Tibial artery (tissue), 4 donors: ENCODE measurements at regions not wholly inside any gene's neighbourhood (a gene's known extent, or its start where the extent isn't known, plus 50 kb on each side); places are given as distances from the start of the nearest gene placed in this dataset.
A peak's percentile ranks its signal among the peaks of the same experiment; 100 is the strongest.

Experiments
- DNase-seq, 2 donors: peaks; one replicate each; pipeline ENCODE4 v3.0.0-alpha.2; 2019
- H3K27ac ChIP-seq, 2 donors: fragments of 200-600 bp; sonication (generic) in 1 of 2; 1 replicate in 1 of 2; 2 replicates in 1 of 2; pipeline ENCODE4 v1.5.1; 2018 to 2019; ENCODE audit warnings: mild to moderate bottlenecking in 1 of 2
- H3K27me3 ChIP-seq, 2 donors: fragments of 200-600 bp; sonication (generic) in 1 of 2; one replicate each; pipeline versions ENCODE4 v1.5.1 to v1.6.0; 2016 to 2019
- H3K36me3 ChIP-seq, 3 donors: fragments of 200-600 bp; sonication (generic) in 2 of 3; one replicate each; pipeline ENCODE4 v1.5.1; 2016 to 2019; ENCODE audit warnings: mild to moderate bottlenecking in 2 of 3
- H3K4me1 ChIP-seq, 4 donors: fragments of 200-600 bp; sonication (generic) in 2 of 4; 1 replicate in 3 of 4; 2 replicates in 1 of 4; pipeline ENCODE4 v1.5.1; 2016 to 2019
- H3K4me3 ChIP-seq, 2 donors: fragments of 200-600 bp; sonication (generic) in 1 of 2; 1 replicate in 1 of 2; 2 replicates in 1 of 2; pipeline ENCODE4 v1.5.1; 2018 to 2019; ENCODE audit warnings: mild to moderate bottlenecking in 2 of 2
- H3K9me3 ChIP-seq, 3 donors: fragments of 200-600 bp; sonication (generic) in 1 of 3; one replicate each; pipeline ENCODE4 v1.5.1; 2016 to 2019
- intact Hi-C: fragments of 100-400 bp; cut with DNase I; formaldehyde crosslinking; loops from one replicate; pipeline ENCODE4 v1.15.0; 2023; ENCODE audit warnings: low total_unique reads
- TF ChIP-seq, protein P1 (sequence below), 2 experiments: fragments of 200-600 bp in 1 of 2; fragments of 450-650 bp in 1 of 2; IDR thresholded peaks; one replicate each; pipeline ENCODE4 v1.5.1; 2017 to 2019; ENCODE audit warnings: antibody characterized with exemption in 2 of 2, mild to moderate bottlenecking in 1 of 2, moderate library complexity in 1 of 2

DNA sequence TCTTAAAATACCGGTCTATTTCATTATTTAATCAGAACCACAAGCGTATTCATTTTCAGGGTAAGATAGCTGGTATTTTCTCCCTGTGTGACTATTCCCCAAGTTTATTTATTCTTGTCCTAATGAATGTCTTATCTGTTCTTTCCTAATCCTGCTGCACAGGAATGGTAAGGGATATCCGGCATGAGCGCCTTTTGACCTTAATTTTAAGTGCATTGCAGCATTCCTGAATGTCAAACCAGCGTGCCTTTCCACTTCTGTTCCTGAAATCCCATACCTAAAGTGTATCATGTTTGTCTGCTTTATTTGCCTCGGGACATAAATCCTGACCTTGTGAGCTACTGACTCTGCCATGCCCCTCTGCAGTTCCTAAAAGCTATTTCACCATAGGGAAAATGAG, 1713.2 kb upstream of the FLRT2 start:
- Histone ChIP-seq H3K36me3 (no peaks in the 10 kb centered on the region), H3K4me3 (no peak overlapping the region), H3K4me1 (no peaks in the 10 kb centered on the region), H3K27me3 (no peaks in the 10 kb centered on the region), H3K9me3 (no peaks in the 10 kb centered on the region), H3K27ac (no peak overlapping the region)
- intact Hi-C loops = no loop called here
- no peak for DNase-seq
- TF ChIP-seq, protein P1, sequence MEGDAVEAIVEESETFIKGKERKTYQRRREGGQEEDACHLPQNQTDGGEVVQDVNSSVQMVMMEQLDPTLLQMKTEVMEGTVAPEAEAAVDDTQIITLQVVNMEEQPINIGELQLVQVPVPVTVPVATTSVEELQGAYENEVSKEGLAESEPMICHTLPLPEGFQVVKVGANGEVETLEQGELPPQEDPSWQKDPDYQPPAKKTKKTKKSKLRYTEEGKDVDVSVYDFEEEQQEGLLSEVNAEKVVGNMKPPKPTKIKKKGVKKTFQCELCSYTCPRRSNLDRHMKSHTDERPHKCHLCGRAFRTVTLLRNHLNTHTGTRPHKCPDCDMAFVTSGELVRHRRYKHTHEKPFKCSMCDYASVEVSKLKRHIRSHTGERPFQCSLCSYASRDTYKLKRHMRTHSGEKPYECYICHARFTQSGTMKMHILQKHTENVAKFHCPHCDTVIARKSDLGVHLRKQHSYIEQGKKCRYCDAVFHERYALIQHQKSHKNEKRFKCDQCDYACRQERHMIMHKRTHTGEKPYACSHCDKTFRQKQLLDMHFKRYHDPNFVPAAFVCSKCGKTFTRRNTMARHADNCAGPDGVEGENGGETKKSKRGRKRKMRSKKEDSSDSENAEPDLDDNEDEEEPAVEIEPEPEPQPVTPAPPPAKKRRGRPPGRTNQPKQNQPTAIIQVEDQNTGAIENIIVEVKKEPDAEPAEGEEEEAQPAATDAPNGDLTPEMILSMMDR (IDR thresholded peaks at IDR 0.05) = no peak

DNA sequence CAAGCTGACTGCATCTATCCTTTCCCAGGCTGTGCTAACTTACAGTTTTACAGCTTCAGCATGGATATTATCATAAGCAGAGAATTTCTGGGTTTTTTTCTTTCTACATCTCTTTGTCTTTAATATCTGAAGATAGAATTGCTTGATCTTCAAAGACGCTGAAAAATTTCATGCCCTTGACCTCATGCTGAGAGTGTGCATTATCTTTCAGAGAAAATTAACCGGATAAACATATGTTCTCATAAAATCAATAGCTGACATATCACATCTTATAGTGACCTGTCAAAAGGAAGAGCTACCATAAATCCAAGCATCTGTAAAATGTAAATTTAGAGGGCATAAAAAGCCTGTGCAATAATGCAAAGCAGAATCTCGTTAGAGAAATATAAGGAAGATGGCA, 1704.1 kb upstream of the FLRT2 start:
- Histone ChIP-seq H3K4me3 (no peak overlapping the region), H3K27ac (no peak overlapping the region), H3K36me3 (no peaks in the 10 kb centered on the region), H3K9me3 (no peaks in the 10 kb centered on the region), H3K27me3 (no peaks in the 10 kb centered on the region), H3K4me1 (peaks cover 0 to 6% (median 0%) of the 10 kb centered on the region in 4 donors)
- intact Hi-C loops = no loop called here
- no peak for DNase-seq
- TF ChIP-seq, protein P1 (IDR thresholded peaks at IDR 0.05) = no peak

DNA sequence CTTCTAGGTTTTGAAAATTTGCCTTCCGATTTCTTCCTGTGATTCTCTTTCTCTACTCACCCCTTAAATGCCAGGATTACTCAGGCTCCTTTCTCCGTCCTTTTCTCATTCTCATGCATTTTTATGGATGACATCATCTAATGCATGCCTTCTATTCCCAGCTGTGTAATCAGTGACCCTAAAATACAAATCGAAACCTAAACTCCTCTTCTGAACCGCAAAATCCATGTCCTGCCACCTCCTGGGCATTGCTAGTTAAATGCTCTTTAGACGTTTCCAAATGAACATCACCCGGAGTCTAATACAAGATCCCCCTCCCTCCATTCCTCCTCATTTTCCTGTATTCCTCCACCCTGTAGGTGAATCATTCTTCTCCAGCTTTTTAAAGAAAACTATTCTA, 1703.1 kb upstream of the FLRT2 start:
- Histone ChIP-seq H3K27ac (no peak overlapping the region), H3K36me3 (no peaks in the 10 kb centered on the region), H3K4me3 (peak overlapping the region; percentile 18 to 30), H3K27me3 (no peaks in the 10 kb centered on the region), H3K4me1 (peaks cover 0 to 6% (median 0%) of the 10 kb centered on the region in 4 donors), H3K9me3 (no peaks in the 10 kb centered on the region)
- DNase-seq = no peak
- TF ChIP-seq, protein P1 (IDR thresholded peaks at IDR 0.05) = no peak
- intact Hi-C loops = no loop called here

DNA sequence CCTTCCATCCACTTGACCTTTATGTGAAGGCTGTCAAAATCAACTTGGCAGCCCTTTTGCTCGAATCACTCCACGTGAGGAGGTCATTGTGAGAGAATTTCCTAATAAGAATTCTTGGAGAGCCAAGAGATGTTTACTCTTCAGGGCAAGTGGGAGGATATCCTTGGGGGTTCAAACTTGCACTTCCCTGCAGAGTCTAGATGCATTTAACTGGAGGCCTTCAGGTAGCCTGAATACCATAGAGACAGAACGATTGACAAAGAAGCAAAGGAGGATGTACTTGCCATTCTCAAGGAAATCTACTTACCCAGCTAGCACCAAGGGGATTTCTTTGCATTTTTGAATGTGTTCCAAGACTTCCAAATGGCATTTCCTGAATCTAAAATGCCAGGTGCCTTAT, 1702.6 kb upstream of the FLRT2 start:
- no peaks in the 10 kb centered on the region for H3K36me3 ChIP-seq
- peaks cover 0 to 6% (median 0%) of the 10 kb centered on the region in 4 donors for H3K4me1 ChIP-seq
- intact Hi-C loops = no loop called here
- H3K27ac ChIP-seq = no peak overlapping the region
- H3K27me3 ChIP-seq = no peaks in the 10 kb centered on the region
- TF ChIP-seq, protein P1 (IDR thresholded peaks at IDR 0.05) = no peak
- H3K4me3 ChIP-seq = no peak overlapping the region
- DNase-seq = no peak
- H3K9me3 ChIP-seq = no peaks in the 10 kb centered on the region

DNA sequence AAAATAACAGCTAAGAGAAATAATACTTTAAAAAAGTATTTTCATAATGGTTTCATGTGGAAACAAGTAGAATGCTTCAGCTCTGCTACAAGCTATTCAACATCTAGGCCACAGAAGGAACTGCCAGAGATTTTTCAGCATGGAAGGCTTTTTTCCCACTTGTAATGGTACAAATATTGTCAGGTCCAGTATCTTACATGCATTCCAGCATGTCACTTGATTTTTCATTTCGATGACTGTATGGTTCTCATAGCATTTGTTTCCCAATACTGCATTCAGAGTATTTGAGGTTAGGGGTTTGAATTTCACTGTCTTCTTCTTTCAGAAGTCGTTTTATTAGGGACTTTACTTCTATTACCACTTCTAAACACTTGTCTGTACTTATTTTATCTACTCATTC, 1701.5 kb upstream of the FLRT2 start:
- Histone ChIP-seq H3K9me3 (no peaks in the 10 kb centered on the region), H3K27me3 (no peaks in the 10 kb centered on the region), H3K36me3 (no peaks in the 10 kb centered on the region), H3K4me1 (peaks cover 0 to 6% (median 0%) of the 10 kb centered on the region in 4 donors), H3K27ac (no peak overlapping the region), H3K4me3 (no peak overlapping the region)
- no peak for DNase-seq
- TF ChIP-seq, protein P1 (IDR thresholded peaks at IDR 0.05) = no peak
- intact Hi-C loops = no loop called here

DNA sequence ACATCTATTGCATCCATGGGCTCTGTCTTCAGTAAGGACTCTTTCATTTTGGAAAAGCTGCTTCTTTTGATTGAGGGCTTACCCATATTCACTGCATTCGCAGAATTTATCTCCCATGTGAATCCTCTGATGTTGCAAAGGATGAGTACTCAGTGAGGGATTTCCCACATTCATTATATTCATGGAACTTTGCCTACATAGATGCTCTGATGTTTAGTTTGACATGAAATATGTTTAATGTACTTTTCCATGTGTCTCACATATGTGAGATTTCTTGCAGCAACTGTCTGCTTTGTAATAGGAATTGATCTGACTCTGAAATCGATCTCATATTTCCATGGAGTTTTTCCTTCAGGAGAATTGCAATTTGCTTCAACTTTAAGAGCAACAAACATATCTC, 1699.6 kb upstream of the FLRT2 start:
- Histone ChIP-seq H3K9me3 (no peaks in the 10 kb centered on the region), H3K36me3 (no peaks in the 10 kb centered on the region), H3K4me3 (no peak overlapping the region), H3K27me3 (no peaks in the 10 kb centered on the region), H3K27ac (no peak overlapping the region), H3K4me1 (peaks cover 0 to 6% (median 0%) of the 10 kb centered on the region in 4 donors)
- TF ChIP-seq, protein P1 (IDR thresholded peaks at IDR 0.05) = no peak
- DNase-seq = no peak
- intact Hi-C loops = no loop called here
